ENCODE measurements at regions not wholly inside any gene's neighbourhood (a gene's known extent, or its start where the extent isn't known, plus 50 kb on each side); places are given as distances from the start of the nearest gene placed in this dataset.
"Not testable (repeated sequence)": the region's sequence is repeated elsewhere in the genome, so short reads cannot be mapped to it uniquely, and the experiment has no call there.

DNA sequence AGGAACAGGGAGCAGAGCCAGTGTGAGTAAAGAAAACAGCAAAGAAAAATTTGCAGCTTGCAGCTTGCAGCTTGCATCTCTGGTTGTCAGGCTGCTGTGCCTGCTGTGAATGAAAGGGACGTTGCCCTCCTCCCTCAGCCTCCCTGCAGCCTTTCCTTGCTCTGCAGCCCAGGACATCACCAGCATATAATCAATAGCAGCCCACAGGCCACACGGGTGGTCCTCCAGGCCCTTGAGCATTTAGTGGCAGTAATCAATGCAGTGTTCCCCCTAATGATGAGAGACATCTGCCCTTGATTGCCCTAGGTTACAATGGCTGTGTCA lies 122.2 kb upstream of the TACR1 start:
- Mint-ChIP-seq H3K27me3 (no peaks in the 10 kb centered on the region), H3K4me1 (no peaks in the 10 kb centered on the region), H3K9me3 (peaks cover 0 to 2% of the 10 kb centered on the region in 2 donors), H3K27ac (no peak overlapping the region), H3K4me3 (no peak overlapping the region)
- no peak for DNase-seq
- ATAC-seq = no peak

DNA sequence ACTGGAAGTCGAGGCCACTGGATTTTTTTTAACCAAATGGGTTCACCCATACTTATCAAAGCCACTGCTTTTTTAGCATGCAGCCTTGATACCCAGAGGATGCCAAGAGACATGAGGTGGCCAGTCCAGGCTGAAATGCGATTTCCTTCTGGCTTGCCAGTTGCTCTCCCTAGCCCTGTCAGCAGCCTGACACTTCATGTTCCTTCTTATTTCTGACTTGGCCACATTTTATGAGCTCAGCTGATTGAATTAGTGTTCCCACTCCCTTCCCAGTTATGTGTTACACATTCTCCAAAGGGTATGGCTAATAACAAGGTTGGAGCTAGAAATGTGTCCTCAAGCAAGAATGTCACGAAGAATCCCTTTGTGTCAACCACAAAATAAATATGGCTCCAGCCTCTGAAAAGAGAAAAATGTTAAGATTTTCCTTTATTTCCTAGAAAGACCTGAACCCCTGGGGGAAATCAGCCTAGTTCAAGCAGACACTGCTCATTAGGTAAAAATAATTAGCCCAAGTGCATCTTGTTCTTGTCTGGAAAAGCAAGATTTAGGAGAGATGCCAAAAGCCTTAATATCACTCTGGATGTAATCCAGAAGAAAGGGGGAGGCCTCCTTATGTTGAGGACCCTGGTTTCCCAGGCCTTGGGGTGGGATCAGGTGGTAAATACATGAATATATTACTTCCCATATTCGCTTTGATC lies 121.7 kb upstream of the TACR1 start:
- H3K9me3 Mint-ChIP-seq = no peaks in the 10 kb centered on the region
- H3K27me3 Mint-ChIP-seq = no peaks in the 10 kb centered on the region
- H3K4me3 Mint-ChIP-seq = no peak overlapping the region
- no peak for ATAC-seq
- no peak for DNase-seq
- no peaks in the 10 kb centered on the region for H3K4me1 Mint-ChIP-seq
- H3K27ac Mint-ChIP-seq = no peak overlapping the region

DNA sequence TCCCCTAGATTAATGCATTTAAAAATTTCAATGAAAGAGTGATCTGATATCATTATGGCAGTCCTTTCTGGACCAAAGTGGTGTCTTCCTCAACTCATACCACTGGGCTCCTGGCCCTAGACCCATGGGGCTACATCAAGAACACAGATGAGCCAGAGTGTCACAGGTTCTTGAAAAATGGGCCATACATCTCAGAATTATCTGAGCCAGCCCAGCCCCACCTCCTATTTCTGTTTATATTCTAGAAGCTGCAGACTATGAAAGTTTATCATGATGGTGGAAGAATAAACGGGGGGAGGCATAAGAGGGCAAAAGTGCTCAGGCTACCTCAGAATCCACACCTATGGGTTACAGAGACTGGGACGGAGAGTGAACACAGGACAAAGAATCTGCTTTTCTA lies 120.6 kb upstream of the TACR1 start:
- Mint-ChIP-seq H3K4me3 (no peak overlapping the region), H3K4me1 (no peaks in the 10 kb centered on the region), H3K27me3 (no peaks in the 10 kb centered on the region), H3K27ac (no peak overlapping the region), H3K9me3 (no peaks in the 10 kb centered on the region)
- no peak for ATAC-seq
- DNase-seq = no peak

DNA sequence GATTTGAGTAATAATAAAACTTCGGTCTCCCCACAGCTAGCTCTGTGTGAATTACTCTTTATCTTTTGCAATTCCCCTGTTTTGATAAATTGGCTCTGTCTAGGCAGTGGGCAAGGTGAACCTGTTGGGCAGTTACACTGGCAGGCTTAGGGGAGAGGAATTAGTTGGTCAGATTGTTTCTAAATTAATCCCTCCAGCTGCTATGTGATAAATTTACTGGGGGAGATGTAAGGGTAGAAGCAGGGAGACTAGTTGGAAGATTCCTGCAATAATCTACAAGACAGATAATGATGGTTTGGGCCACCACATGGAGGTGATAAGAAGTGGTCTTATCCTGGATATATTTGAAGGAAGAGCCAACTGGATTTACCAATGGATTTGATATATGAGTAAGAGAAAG lies 118.5 kb upstream of the TACR1 start:
- DNase-seq = no peak
- H3K4me1 Mint-ChIP-seq = no peaks in the 10 kb centered on the region
- H3K27me3 Mint-ChIP-seq = no peaks in the 10 kb centered on the region
- H3K27ac Mint-ChIP-seq = no peak overlapping the region
- no peak for ATAC-seq
- H3K9me3 Mint-ChIP-seq = no peaks in the 10 kb centered on the region
- no peak overlapping the region for H3K4me3 Mint-ChIP-seq

- ATAC-seq (no peak), DNase-seq (no peak)
- Mint-ChIP-seq H3K4me3 (no peak overlapping the region), H3K27ac (no peak overlapping the region), H3K4me1 (no peaks in the 10 kb centered on the region), H3K27me3 (no peaks in the 10 kb centered on the region), H3K9me3 (no peaks in the 10 kb centered on the region)
These were observed 118.0 kb upstream of the TACR1 start for GRCh38 chr2:75317316-75317715.

GRCh38 chr2:75315436-75315835 lies 116.1 kb upstream of the TACR1 start:
- Mint-ChIP-seq H3K4me1 (peaks cover 6% of the 10 kb centered on the region), H3K27me3 (no peaks in the 10 kb centered on the region), H3K4me3 (no peak overlapping the region), H3K9me3 (no peaks in the 10 kb centered on the region), H3K27ac (no peak overlapping the region)
- no peak for DNase-seq
- no peak for ATAC-seq

- H3K4me1 Mint-ChIP-seq = peaks cover 6% of the 10 kb centered on the region
- H3K9me3 Mint-ChIP-seq = peaks cover 4 to 6% of the 10 kb centered on the region in 2 donors
- H3K4me3 Mint-ChIP-seq = no peak overlapping the region
- H3K27ac Mint-ChIP-seq = no peak overlapping the region
- peak; percentile 59 for ATAC-seq
- no peak for DNase-seq
- H3K27me3 Mint-ChIP-seq = no peaks in the 10 kb centered on the region
These were observed 112.7 kb upstream of the TACR1 start for GRCh38 chr2:75311993-75312392.

DNA sequence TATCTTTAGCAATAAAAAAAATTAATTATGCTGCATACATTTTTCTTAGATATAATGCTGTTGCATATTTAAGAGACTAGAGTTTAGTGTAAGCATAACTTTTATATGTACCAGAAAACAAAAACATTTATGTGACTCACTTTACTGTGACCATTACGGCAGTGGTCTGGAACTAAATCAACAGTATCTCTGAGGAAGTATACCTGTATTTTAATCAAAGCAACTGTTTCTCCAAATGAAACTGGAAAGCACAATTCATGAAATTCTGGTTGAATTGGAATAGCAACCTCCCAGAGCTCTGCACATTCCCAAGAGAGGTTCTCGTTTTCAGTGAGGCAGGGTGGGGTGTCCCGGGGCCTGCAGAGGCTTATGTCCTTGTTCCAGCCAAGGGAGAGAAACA lies 112.2 kb upstream of the TACR1 start:
- Mint-ChIP-seq H3K9me3 (peaks cover 4 to 6% of the 10 kb centered on the region in 2 donors), H3K4me3 (no peak overlapping the region), H3K4me1 (peaks cover 6% of the 10 kb centered on the region), H3K27ac (no peak overlapping the region), H3K27me3 (no peaks in the 10 kb centered on the region)
- ATAC-seq (no peak), DNase-seq (no peak)

DNA sequence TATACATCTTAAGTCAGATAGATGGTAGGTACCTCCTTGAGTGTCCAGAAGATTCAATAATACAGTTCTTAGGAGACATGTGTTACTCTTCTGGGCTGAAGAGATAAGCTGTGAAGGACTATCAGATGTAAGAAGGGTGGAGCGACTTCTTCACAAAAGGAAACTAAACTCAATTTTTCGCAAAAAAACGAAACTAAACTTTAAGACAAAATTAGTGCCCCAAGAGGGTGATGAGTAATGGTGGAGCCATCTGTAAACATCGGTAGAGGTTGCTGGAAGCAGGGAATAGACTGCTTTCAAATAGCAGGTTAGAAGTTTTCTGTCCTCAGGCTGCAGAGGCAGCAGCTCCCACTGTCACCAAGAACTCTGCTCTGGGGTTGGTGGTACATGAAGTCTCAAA lies 111.6 kb upstream of the TACR1 start:
- H3K4me1 Mint-ChIP-seq = peaks cover 6% of the 10 kb centered on the region
- H3K27ac Mint-ChIP-seq = no peak overlapping the region
- no peaks in the 10 kb centered on the region for H3K27me3 Mint-ChIP-seq
- ATAC-seq = no peak
- H3K4me3 Mint-ChIP-seq = no peak overlapping the region
- peaks cover 4 to 9% of the 10 kb centered on the region in 2 donors for H3K9me3 Mint-ChIP-seq
- no peak for DNase-seq

- ATAC-seq (no peak), DNase-seq (no peak)
- H3K9me3 Mint-ChIP-seq = peaks cover 4 to 19% of the 10 kb centered on the region in 2 donors
- no peak overlapping the region for H3K4me3 Mint-ChIP-seq
- no peak overlapping the region for H3K27ac Mint-ChIP-seq
- no peaks in the 10 kb centered on the region for H3K27me3 Mint-ChIP-seq
- peaks cover 6% of the 10 kb centered on the region for H3K4me1 Mint-ChIP-seq
These were observed 110.5 kb upstream of the TACR1 start for GRCh38 chr2:75309596-75310463.

GRCh38 chr2:75303227-75303626 lies 103.9 kb upstream of the TACR1 start:
- Mint-ChIP-seq H3K27me3 (no peaks in the 10 kb centered on the region), H3K4me3 (no peak overlapping the region), H3K4me1 (no peaks in the 10 kb centered on the region), H3K9me3 (peaks cover 19 to 37% of the 10 kb centered on the region in 2 donors), H3K27ac (no peak overlapping the region)
- no peak for ATAC-seq
- DNase-seq = no peak

DNA sequence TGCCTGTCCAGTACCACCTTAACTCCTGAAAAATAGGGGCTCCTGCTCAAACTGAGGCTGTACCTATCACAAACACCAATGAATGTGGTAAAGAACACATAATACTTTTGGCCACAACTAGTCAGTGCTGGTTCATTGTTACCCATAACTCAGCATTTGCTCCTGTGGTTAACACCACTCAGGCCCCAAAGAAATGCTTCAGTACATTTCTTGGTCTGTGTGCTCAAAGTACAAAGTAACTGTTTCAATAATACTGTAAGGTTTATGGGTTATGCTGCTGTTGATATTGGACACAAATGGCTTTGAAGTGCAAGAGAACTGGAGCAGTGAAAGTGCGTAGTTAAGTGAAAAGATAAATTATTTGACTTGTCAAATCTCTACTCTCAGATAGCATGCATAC lies 95.0 kb upstream of the TACR1 start:
- H3K4me3 Mint-ChIP-seq = no peak overlapping the region
- H3K9me3 Mint-ChIP-seq = peaks cover 4 to 31% of the 10 kb centered on the region in 2 donors
- DNase-seq = no peak
- no peaks in the 10 kb centered on the region for H3K4me1 Mint-ChIP-seq
- H3K27me3 Mint-ChIP-seq = no peaks in the 10 kb centered on the region
- H3K27ac Mint-ChIP-seq = no peak overlapping the region
- no peak for ATAC-seq

- ATAC-seq = no peak
- H3K9me3 Mint-ChIP-seq = peaks cover 0 to 21% of the 10 kb centered on the region in 2 donors
These were observed 93.5 kb upstream of the TACR1 start for GRCh38 chr2:75292826-75293225.

GRCh38 chr2:75290600-75291150 lies 91.4 kb upstream of the TACR1 start:
- DNase-seq = no peak
- Mint-ChIP-seq H3K4me3 (no peak overlapping the region), H3K9me3 (peaks cover 0 to 20% of the 10 kb centered on the region in 2 donors)

More at GRCh38 chr2:75292826-75293225, 93.5 kb upstream of the TACR1 start:
- H3K4me1 Mint-ChIP-seq = no peaks in the 10 kb centered on the region
- DNase-seq = no peak
- H3K27ac Mint-ChIP-seq = peak overlapping the region in 1 of 2 donors; percentile 15
- no peaks in the 10 kb centered on the region for H3K27me3 Mint-ChIP-seq
- H3K4me3 Mint-ChIP-seq = no peak overlapping the region

DNA sequence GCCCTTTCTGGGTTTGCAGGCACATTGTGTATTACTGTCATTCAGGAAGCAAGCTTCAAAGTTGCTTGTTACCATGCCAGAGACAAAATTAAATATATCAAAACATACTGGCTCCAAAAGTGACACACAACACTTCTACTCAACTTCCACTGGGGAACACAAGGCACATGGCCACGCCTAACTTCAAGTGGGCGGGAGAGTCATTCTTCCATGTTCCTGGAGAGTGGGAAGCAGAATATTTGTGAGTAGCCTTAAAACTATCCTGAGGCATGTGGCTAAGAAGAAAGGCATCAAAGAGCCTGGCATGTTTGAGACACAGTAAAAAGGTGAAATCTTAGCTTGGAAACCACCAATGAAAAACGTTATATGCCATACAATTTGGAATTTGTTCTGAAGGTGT lies 90.5 kb upstream of the TACR1 start:
- Mint-ChIP-seq H3K4me1 (no peaks in the 10 kb centered on the region), H3K27ac (no peak overlapping the region), H3K4me3 (no peak overlapping the region), H3K9me3 (peaks cover 0 to 20% of the 10 kb centered on the region in 2 donors), H3K27me3 (no peaks in the 10 kb centered on the region)
- ATAC-seq (no peak), DNase-seq (no peak)

More at GRCh38 chr2:75290600-75291150, 91.4 kb upstream of the TACR1 start:
- H3K4me1 Mint-ChIP-seq = no peaks in the 10 kb centered on the region
- no peaks in the 10 kb centered on the region for H3K27me3 Mint-ChIP-seq
- ATAC-seq = no peak
- no peak overlapping the region for H3K27ac Mint-ChIP-seq

DNA sequence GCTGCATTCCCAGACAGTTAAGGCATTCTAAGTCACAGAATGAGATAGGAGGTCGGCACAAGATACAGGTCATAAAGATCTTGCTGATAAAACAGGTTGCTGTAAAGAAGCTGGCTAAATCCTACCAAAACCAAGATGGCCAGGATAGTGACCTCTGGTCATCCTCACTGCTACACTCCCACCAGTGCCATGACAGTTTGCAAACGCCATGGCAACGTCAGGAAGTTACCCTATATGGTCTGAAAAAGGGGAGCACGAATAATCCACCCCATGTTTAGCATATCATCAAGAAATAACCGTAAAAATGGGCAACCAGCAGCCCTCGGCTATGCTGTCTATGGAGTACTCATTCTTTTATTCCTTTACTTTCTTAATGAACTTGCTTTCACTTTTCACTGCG lies 89.9 kb upstream of the TACR1 start:
- H3K9me3 Mint-ChIP-seq = peaks cover 0 to 20% of the 10 kb centered on the region in 2 donors
- H3K27ac Mint-ChIP-seq, ATAC-seq, H3K4me1 Mint-ChIP-seq, DNase-seq, H3K27me3 Mint-ChIP-seq, H3K4me3 Mint-ChIP-seq: not testable (repeated sequence)

Data from stimulated activated naive CD8-positive, alpha-beta T cell treated with anti-CD3 and anti-CD28 coated beads, Interleukin-15, amount 100 ng/mL, for 72 hours (primary cell).